ENCODE measurements at regions not wholly inside any gene's neighbourhood (a gene's known extent, or its start where the extent isn't known, plus 50 kb on each side); places are given as distances from the start of the nearest gene placed in this dataset.

- Histone ChIP-seq H2BK15ac (ENCODE audit: low read depth, low read length) (no peak overlapping the region), H3K9me3 (ENCODE audit: control insufficient read depth, low read depth, low read length) (no peaks in the 10 kb centered on the region), H3K4ac (ENCODE audit: low read depth, low read length) (no peak overlapping the region), H2AFZ (ENCODE audit: low read length) (no peak overlapping the region), H3K56ac (ENCODE audit: insufficient read length, low read depth, low read length) (no peak overlapping the region), H3K4me2 (ENCODE audit: insufficient read depth, insufficient read length, low read length) (no peak overlapping the region), H2AK5ac (ENCODE audit: insufficient read length, low read length) (no peak overlapping the region), H3K4me1 (ENCODE audit: insufficient read depth, low read length) (no peaks in the 10 kb centered on the region), H3T11ph (ENCODE audit: low read length) (no peak overlapping the region), H2BK5ac (ENCODE audit: insufficient read length, low read length) (no peak overlapping the region), H3K9ac (ENCODE audit: extremely low read depth, insufficient read length, low read length) (no peak overlapping the region), H3K27ac (ENCODE audit: insufficient read length, low read depth, low read length) (no peak overlapping the region), H3K14ac (ENCODE audit: insufficient read depth, low read length) (no peak overlapping the region), H4K8ac (replicated peaks; ENCODE audit: insufficient read length, low read depth, low read length) (peak overlapping the region; percentile 0), H3K79me1 (ENCODE audit: insufficient read depth, low read depth, low read length, poor library complexity, severe bottlenecking) (no peaks in the 10 kb centered on the region), H3K23ac (ENCODE audit: insufficient read length, low read depth, low read length) (no peak overlapping the region), H4K91ac (ENCODE audit: insufficient read length, low read depth, low read length) (no peak overlapping the region), H3K18ac (ENCODE audit: insufficient read length, low read depth, low read length) (no peak overlapping the region), H2BK120ac (ENCODE audit: low read depth, low read length, poor library complexity, severe bottlenecking) (no peak overlapping the region), H4K20me1 (ENCODE audit: control insufficient read depth, insufficient read depth, insufficient read length) (no peaks in the 10 kb centered on the region), H4K5ac (ENCODE audit: insufficient read length, low read depth, low read length) (peak overlapping the region; percentile 6), H3K27me3 (ENCODE audit: insufficient read depth, low read length) (no peaks in the 10 kb centered on the region; the same call in 1 of the 2 replicates), H3K79me2 (ENCODE audit: insufficient read depth, low read length) (no peaks in the 10 kb centered on the region), H2BK12ac (ENCODE audit: insufficient read length, low read depth, low read length) (no peak overlapping the region), H3K23me2 (ENCODE audit: insufficient read length, low read depth, low read length, poor library complexity, severe bottlenecking) (peaks cover 8% of the 10 kb centered on the region), H2BK20ac (ENCODE audit: low read depth, low read length, poor library complexity, severe bottlenecking) (no peak overlapping the region)
- Mint-ChIP-seq H3K27me3 (ENCODE audit: low read depth) (peaks cover 66% of the 10 kb centered on the region), H3K9me3 (no peaks in the 10 kb centered on the region), H3K27ac (no peak overlapping the region), H3K4me1 (peaks cover 0 to 3% of the 10 kb centered on the region in 2 experiments; a peak in 1 of 4 replicates), H3K36me3 (ENCODE audit: insufficient read depth in 1 of 3, low read depth in 3 of 3) (no peaks in the 10 kb centered on the region), H3K4me3 (no peak overlapping the region)
- no peak for TF ChIP-seq CTCF (conservative IDR thresholded peaks at IDR 0.05)
- no peak for DNase-seq
- 100% methylated on average over 4 of the region's 4 CpGs for WGBS (ENCODE audit: extremely low coverage, insufficient read length, low lambda C conversion rate)
These were observed 191.1 kb downstream of the MELK start for GRCh38 chr9:36763778-36764177.

All from H9 (cell line).